Caco-2 (cell line): ENCODE measurements at regions not wholly inside any gene's neighbourhood (a gene's known extent, or its start where the extent isn't known, plus 50 kb on each side); places are given as distances from the start of the nearest gene placed in this dataset.

Source experiments
- BruUV-seq: library from RNA; stranded (reverse); fragments of 400-500 nt; replicated peaks from 2 replicates; lab custom pipeline; 2021; lab: Mats Ljungman, UMichigan
- CTCF ChIA-PET: fragments of 300-600 bp; sonication (Branson Sonifier 250); formaldehyde crosslinking; loops from one replicate; lab custom pipeline; 2022; ENCODE audit warnings: antibody characterized with exemption; lab: Charles Lee
- POLR2A ChIA-PET: fragments of 300-600 bp; sonication (Branson Sonifier 250); formaldehyde crosslinking; loops from one replicate; lab custom pipeline; 2022; ENCODE audit warnings: antibody characterized with exemption; lab: Charles Lee
- DNase-seq, 2 experiments: peaks; one replicate each; pipeline versions ENCODE4 v3.0.0 to v3.0.0-alpha.2; 2020 to 2022
- H3K27me3 ChIP-seq: replicated peaks from 2 replicates; pipeline ENCODE4 v1.6.0; 2011; ENCODE audit warnings: low read length; ENCODE audit not compliant: control insufficient read depth, insufficient read depth
- H3K36me3 ChIP-seq: 2 replicates; pipeline ENCODE4 v1.5.1; 2011; ENCODE audit warnings: low read length; ENCODE audit not compliant: control insufficient read depth, insufficient read depth
- H3K4me1 ChIP-seq: fragments of 250-450 bp; sonication (Bioruptor Pico); 2 replicates; pipeline ENCODE4 v1.5.1; 2020; ENCODE audit warnings: mild to moderate bottlenecking
- H3K4me3 ChIP-seq: 2 replicates; pipeline ENCODE4 v1.5.1; 2011; ENCODE audit warnings: low read depth, mild to moderate bottlenecking, control low read depth, low read length
- H3K9me3 ChIP-seq: fragments of 250-450 bp; sonication (Bioruptor Pico); 2 replicates; pipeline ENCODE4 v1.5.1; 2020; ENCODE audit warnings: mild to moderate bottlenecking, moderate library complexity
- H3K27ac Mint-ChIP-seq: one replicate; pipeline ENCODE4 v1.8.0; 2022; ENCODE audit warnings: mixed read lengths; ENCODE audit not compliant: unreplicated experiment
- H3K27me3 Mint-ChIP-seq: one replicate; pipeline ENCODE4 v1.8.0; 2022; ENCODE audit warnings: mixed read lengths; ENCODE audit not compliant: insufficient read depth, unreplicated experiment
- H3K36me3 Mint-ChIP-seq: one replicate; pipeline ENCODE4 v1.8.0; 2022; ENCODE audit warnings: mild to moderate bottlenecking, mixed read lengths; ENCODE audit not compliant: insufficient read depth, unreplicated experiment
- H3K4me1 Mint-ChIP-seq: one replicate; pipeline ENCODE4 v1.8.0; 2022; ENCODE audit warnings: low read depth, mixed read lengths; ENCODE audit not compliant: unreplicated experiment
- H3K4me3 Mint-ChIP-seq: one replicate; pipeline ENCODE4 v1.8.0; 2022; ENCODE audit warnings: mild to moderate bottlenecking, moderate library complexity, mixed read lengths; ENCODE audit not compliant: unreplicated experiment
- H3K9me3 Mint-ChIP-seq: one replicate; pipeline ENCODE4 v1.8.0; 2022; ENCODE audit warnings: mixed read lengths; ENCODE audit not compliant: unreplicated experiment
- CTCF ChIP-seq, 2 experiments: fragments of 200-600 bp in 1 of 2; IDR thresholded peaks; 1 replicate in 1 of 2; 2 replicates in 1 of 2; pipeline versions ENCODE4 v1.5.1 to v1.8.0; 2011 to 2022; ENCODE audit warnings: antibody characterized with exemption in 1 of 2, control low read depth in 1 of 2, inconsistent platforms in 1 of 2, low read depth in 1 of 2, low read length in 1 of 2, mild to moderate bottlenecking in 1 of 2, moderate library complexity in 1 of 2; ENCODE audit not compliant: insufficient read depth in 1 of 2, severe bottlenecking in 1 of 2, unreplicated experiment in 1 of 2
- intact Hi-C: fragments of 100-400 bp; cut with micrococcal nuclease; formaldehyde crosslinking; loops from one replicate; pipeline ENCODE4 v1.10.0; 2022; ENCODE audit not compliant: unreplicated experiment

GRCh38 chr12:9406564-9407424 is 198.6 kb upstream of the PZP start:
- no peaks in the 10 kb centered on the region for H3K27me3 ChIP-seq
- H3K4me1 Mint-ChIP-seq = no peaks in the 10 kb centered on the region
- CTCF ChIA-PET = no interaction called here
- H3K4me1 ChIP-seq = no peaks in the 10 kb centered on the region
- POLR2A ChIA-PET = no interaction called here
- H3K27ac Mint-ChIP-seq = peak overlapping the region; percentile 48
- no peak overlapping the region for H3K4me3 Mint-ChIP-seq
- no peak for TF ChIP-seq CTCF (IDR thresholded peaks at IDR 0.05; ENCODE audit: insufficient read depth in 1 of 2, low read depth in 1 of 2, low read length in 1 of 2, severe bottlenecking in 1 of 2, unreplicated experiment in 1 of 2)
- no peak for DNase-seq
- H3K9me3 Mint-ChIP-seq = no peaks in the 10 kb centered on the region
- H3K36me3 Mint-ChIP-seq = peaks cover 16% of the 10 kb centered on the region
- intact Hi-C loops = no loop called here
- no peak overlapping the region for H3K4me3 ChIP-seq
- no peaks in the 10 kb centered on the region for H3K27me3 Mint-ChIP-seq
- no TSS peak for BruUV-seq
- H3K9me3 ChIP-seq = no peaks in the 10 kb centered on the region
- H3K36me3 ChIP-seq = no peaks in the 10 kb centered on the region

- ChIA-PET POLR2A (no interaction called here), CTCF (no interaction called here)
- intact Hi-C loops = no loop called here
- Histone ChIP-seq H3K27me3 (no peaks in the 10 kb centered on the region), H3K4me1 (no peaks in the 10 kb centered on the region), H3K9me3 (no peaks in the 10 kb centered on the region), H3K4me3 (no peak overlapping the region), H3K36me3 (no peaks in the 10 kb centered on the region)
- Mint-ChIP-seq H3K27me3 (no peaks in the 10 kb centered on the region), H3K27ac (peak overlapping the region; percentile 48), H3K4me3 (peak overlapping the region; percentile 16), H3K36me3 (peaks cover 16% of the 10 kb centered on the region), H3K9me3 (no peaks in the 10 kb centered on the region), H3K4me1 (no peaks in the 10 kb centered on the region)
- BruUV-seq = no TSS peak
- no peak for TF ChIP-seq CTCF (IDR thresholded peaks at IDR 0.05; ENCODE audit: insufficient read depth in 1 of 2, low read depth in 1 of 2, low read length in 1 of 2, severe bottlenecking in 1 of 2, unreplicated experiment in 1 of 2)
- DNase-seq = no peak
These were observed 197.8 kb upstream of the PZP start for GRCh38 chr12:9405886-9406563.

- H3K4me1 ChIP-seq = no peaks in the 10 kb centered on the region
- BruUV-seq = no TSS peak
- intact Hi-C loops = no loop called here
- no peak for TF ChIP-seq CTCF (IDR thresholded peaks at IDR 0.05; ENCODE audit: insufficient read depth in 1 of 2, low read depth in 1 of 2, low read length in 1 of 2, severe bottlenecking in 1 of 2, unreplicated experiment in 1 of 2)
- Mint-ChIP-seq H3K27ac (no peak overlapping the region), H3K9me3 (no peaks in the 10 kb centered on the region), H3K4me1 (no peaks in the 10 kb centered on the region), H3K36me3 (peaks cover 16% of the 10 kb centered on the region), H3K4me3 (no peak overlapping the region), H3K27me3 (no peaks in the 10 kb centered on the region)
- CTCF ChIA-PET = no interaction called here
- POLR2A ChIA-PET = no interaction called here
- no peaks in the 10 kb centered on the region for H3K9me3 ChIP-seq
- DNase-seq = no peak
- no peaks in the 10 kb centered on the region for H3K36me3 ChIP-seq
- H3K4me3 ChIP-seq = no peak overlapping the region
- H3K27me3 ChIP-seq = no peaks in the 10 kb centered on the region
These were observed 196.5 kb upstream of the PZP start for GRCh38 chr12:9404469-9405260.
